ENCODE measurements at regions not wholly inside any gene's neighbourhood (a gene's known extent, or its start where the extent isn't known, plus 50 kb on each side); places are given as distances from the start of the nearest gene placed in this dataset.

- Mint-ChIP-seq H3K27ac (no peak overlapping the region), H3K27me3 (ENCODE audit: low read depth) (no peaks in the 10 kb centered on the region), H3K4me3 (no peak overlapping the region), H3K9me3 (no peaks in the 10 kb centered on the region), H3K4me1 (peaks cover 3% of the 10 kb centered on the region), H3K36me3 (no peaks in the 10 kb centered on the region)
- no peak for TF ChIP-seq CTCF (IDR thresholded peaks at IDR 0.05; ENCODE audit: unreplicated experiment)
- no peak for DNase-seq (ENCODE audit: low spot score in 2 of 2, unreplicated experiment in 2 of 2)
These were observed 257.1 kb upstream of the NDST4 start for GRCh38 chr4:115370490-115370889.

GRCh38 chr4:115370012-115370411, 256.6 kb upstream of the NDST4 start:
- TF ChIP-seq CTCF (IDR thresholded peaks at IDR 0.05; ENCODE audit: unreplicated experiment), result no peak
- no peaks in the 10 kb centered on the region for H3K27me3 Mint-ChIP-seq (ENCODE audit: low read depth)
- H3K27ac Mint-ChIP-seq, result no peak overlapping the region
- no peaks in the 10 kb centered on the region for H3K9me3 Mint-ChIP-seq
- H3K4me3 Mint-ChIP-seq, result no peak overlapping the region
- H3K36me3 Mint-ChIP-seq, result no peaks in the 10 kb centered on the region
- H3K4me1 Mint-ChIP-seq, result peaks cover 3% of the 10 kb centered on the region
- DNase-seq (ENCODE audit: low spot score in 2 of 2, unreplicated experiment in 2 of 2), result no peak

GRCh38 chr4:115366390-115366789, 253.0 kb upstream of the NDST4 start:
- no peak for DNase-seq (ENCODE audit: low spot score in 2 of 2, unreplicated experiment in 2 of 2)
- no peak for TF ChIP-seq CTCF (IDR thresholded peaks at IDR 0.05; ENCODE audit: unreplicated experiment)
- Mint-ChIP-seq H3K9me3 (no peaks in the 10 kb centered on the region), H3K27ac (no peak overlapping the region), H3K4me3 (no peak overlapping the region), H3K27me3 (ENCODE audit: low read depth) (no peaks in the 10 kb centered on the region), H3K36me3 (no peaks in the 10 kb centered on the region), H3K4me1 (peaks cover 3% of the 10 kb centered on the region)

- Mint-ChIP-seq H3K36me3 (no peaks in the 10 kb centered on the region), H3K27ac (no peak overlapping the region), H3K9me3 (peaks cover 3% of the 10 kb centered on the region), H3K27me3 (ENCODE audit: low read depth) (no peaks in the 10 kb centered on the region), H3K4me3 (no peak overlapping the region), H3K4me1 (peaks cover 7% of the 10 kb centered on the region)
- TF ChIP-seq CTCF (IDR thresholded peaks at IDR 0.05; ENCODE audit: unreplicated experiment), result no peak
- no peak for DNase-seq (ENCODE audit: low spot score in 2 of 2, unreplicated experiment in 2 of 2)
These were observed 251.8 kb upstream of the NDST4 start for GRCh38 chr4:115365185-115365584.

GRCh38 chr4:115361781-115362180, 248.4 kb upstream of the NDST4 start:
- Mint-ChIP-seq H3K4me1 (peaks cover 4% of the 10 kb centered on the region), H3K27me3 (ENCODE audit: low read depth) (no peaks in the 10 kb centered on the region), H3K4me3 (no peak overlapping the region), H3K27ac (no peak overlapping the region), H3K9me3 (peaks cover 7% of the 10 kb centered on the region), H3K36me3 (no peaks in the 10 kb centered on the region)
- DNase-seq (ENCODE audit: low spot score in 2 of 2, unreplicated experiment in 2 of 2), result no peak
- TF ChIP-seq CTCF (IDR thresholded peaks at IDR 0.05; ENCODE audit: unreplicated experiment), result no peak

GRCh38 chr4:115360431-115360830, 247.0 kb upstream of the NDST4 start:
- Mint-ChIP-seq H3K4me1 (peaks cover 4% of the 10 kb centered on the region), H3K36me3 (no peaks in the 10 kb centered on the region), H3K9me3 (peaks cover 12% of the 10 kb centered on the region), H3K27ac (no peak overlapping the region), H3K27me3 (ENCODE audit: low read depth) (no peaks in the 10 kb centered on the region), H3K4me3 (no peak overlapping the region)
- no peak for TF ChIP-seq CTCF (IDR thresholded peaks at IDR 0.05; ENCODE audit: unreplicated experiment)
- DNase-seq (ENCODE audit: low spot score in 2 of 2, unreplicated experiment in 2 of 2), result no peak
